ENCODE measurements at regions not wholly inside any gene's neighbourhood (a gene's known extent, or its start where the extent isn't known, plus 50 kb on each side); places are given as distances from the start of the nearest gene placed in this dataset.
"Not testable (repeated sequence)": the region's sequence is repeated elsewhere in the genome, so short reads cannot be mapped to it uniquely, and the experiment has no call there.

DNA sequence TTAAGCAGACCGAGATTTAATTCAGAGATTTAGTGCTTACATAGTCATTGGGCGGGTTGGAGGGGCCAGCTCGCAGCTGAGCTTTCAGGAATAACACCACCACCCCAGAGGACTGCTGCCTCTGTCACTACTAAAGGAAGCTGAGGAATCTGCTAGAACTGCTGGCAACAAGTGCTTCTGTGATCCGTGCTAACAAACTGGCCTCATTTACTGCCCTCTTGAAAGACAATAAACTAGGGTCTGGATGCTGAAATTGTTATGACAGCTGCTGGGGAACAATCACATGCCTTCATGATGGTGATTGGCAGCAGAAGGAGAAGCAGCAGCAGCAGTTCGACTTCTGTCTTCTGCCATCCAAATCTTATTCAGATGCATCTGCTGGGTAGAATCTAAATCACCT, 285.5 kb upstream of the TAC1 start:
- no peak for TF ChIP-seq CTCF (conservative IDR thresholded peaks at IDR 0.05)

DNA sequence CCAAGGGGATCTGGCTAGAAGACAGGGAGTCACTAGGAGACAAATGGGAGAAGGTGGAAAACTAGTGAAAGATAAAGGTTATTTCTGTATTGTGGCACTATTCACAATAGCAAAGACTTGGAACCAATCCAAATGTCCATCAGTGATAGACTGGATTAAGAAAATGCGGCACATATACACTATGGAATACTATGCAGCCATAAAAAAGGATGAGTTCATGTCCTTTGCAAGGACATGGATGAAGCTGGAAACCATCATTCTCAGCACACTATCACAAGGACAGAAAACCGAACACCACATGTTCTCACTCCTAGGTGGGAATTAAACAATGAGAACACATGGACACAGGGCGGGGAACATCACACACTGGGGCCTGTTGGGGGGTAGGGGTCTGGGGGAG, 282.4 kb upstream of the TAC1 start:
- H3K27me3 Mint-ChIP-seq (ENCODE audit: low read depth); H3K9ac ChIP-seq (ENCODE audit: extremely low read depth, insufficient read length, low read length); H2BK12ac ChIP-seq (ENCODE audit: insufficient read length, low read depth, low read length); H3K27ac ChIP-seq (ENCODE audit: insufficient read length, low read depth, low read length); H3K9me3 ChIP-seq (ENCODE audit: control insufficient read depth, low read depth, low read length); H3K4me3 Mint-ChIP-seq; H3K23ac ChIP-seq (ENCODE audit: insufficient read length, low read depth, low read length); H3K4me1 ChIP-seq (ENCODE audit: insufficient read depth, low read length); H3K79me2 ChIP-seq (ENCODE audit: insufficient read depth, low read length); H3K27ac Mint-ChIP-seq; H3K14ac ChIP-seq (ENCODE audit: insufficient read depth, low read length); H3K4me2 ChIP-seq (ENCODE audit: insufficient read depth, insufficient read length, low read length); H2AK5ac ChIP-seq (ENCODE audit: insufficient read length, low read length); DNase-seq; H3K18ac ChIP-seq (ENCODE audit: insufficient read length, low read depth, low read length); H4K91ac ChIP-seq (ENCODE audit: insufficient read length, low read depth, low read length); H3K4me1 Mint-ChIP-seq; H4K8ac ChIP-seq (replicated peaks; ENCODE audit: insufficient read length, low read depth, low read length); H2BK120ac ChIP-seq (ENCODE audit: low read depth, low read length, poor library complexity, severe bottlenecking); H3K4ac ChIP-seq (ENCODE audit: low read depth, low read length); H2BK15ac ChIP-seq (ENCODE audit: low read depth, low read length); H3T11ph ChIP-seq (ENCODE audit: low read length); H3K79me1 ChIP-seq (ENCODE audit: insufficient read depth, low read depth, low read length, poor library complexity, severe bottlenecking); H4K5ac ChIP-seq (ENCODE audit: insufficient read length, low read depth, low read length); H3K36me3 Mint-ChIP-seq (ENCODE audit: insufficient read depth in 1 of 3, low read depth in 3 of 3); H3K56ac ChIP-seq (ENCODE audit: insufficient read length, low read depth, low read length); H3K23me2 ChIP-seq (ENCODE audit: insufficient read length, low read depth, low read length, poor library complexity, severe bottlenecking); H2AFZ ChIP-seq (ENCODE audit: low read length); H2BK5ac ChIP-seq (ENCODE audit: insufficient read length, low read length); H4K20me1 ChIP-seq (ENCODE audit: control insufficient read depth, insufficient read depth, insufficient read length); H2BK20ac ChIP-seq (ENCODE audit: low read depth, low read length, poor library complexity, severe bottlenecking); H3K27me3 ChIP-seq (ENCODE audit: insufficient read depth, low read length): not testable (repeated sequence)
- WGBS (ENCODE audit: extremely low coverage, insufficient read length, low lambda C conversion rate) = no CpG with 5 or more reads among the region's 3 CpGs
- peaks cover 8 to 11% of the 10 kb centered on the region in 2 experiments for H3K9me3 Mint-ChIP-seq

More for the DNA sequence above, 285.5 kb upstream of the TAC1 start:
- Histone ChIP-seq H3K4me1 (ENCODE audit: insufficient read depth, low read length) (no peaks in the 10 kb centered on the region), H2AK5ac (ENCODE audit: insufficient read length, low read length) (no peak overlapping the region), H3K14ac (ENCODE audit: insufficient read depth, low read length) (no peak overlapping the region), H2AFZ (ENCODE audit: low read length) (no peak overlapping the region), H3K27ac (ENCODE audit: insufficient read length, low read depth, low read length) (no peak overlapping the region), H3K18ac (ENCODE audit: insufficient read length, low read depth, low read length) (no peak overlapping the region), H4K8ac (replicated peaks; ENCODE audit: insufficient read length, low read depth, low read length) (no peak overlapping the region), H3K4me2 (ENCODE audit: insufficient read depth, insufficient read length, low read length) (no peak overlapping the region), H2BK15ac (ENCODE audit: low read depth, low read length) (no peak overlapping the region), H3K4ac (ENCODE audit: low read depth, low read length) (no peak overlapping the region), H3K27me3 (ENCODE audit: insufficient read depth, low read length) (no peaks in the 10 kb centered on the region), H4K91ac (ENCODE audit: insufficient read length, low read depth, low read length) (no peak overlapping the region), H3T11ph (ENCODE audit: low read length) (no peak overlapping the region), H3K9ac (ENCODE audit: extremely low read depth, insufficient read length, low read length) (no peak overlapping the region), H3K9me3 (ENCODE audit: control insufficient read depth, low read depth, low read length) (no peaks in the 10 kb centered on the region), H3K79me2 (ENCODE audit: insufficient read depth, low read length) (no peaks in the 10 kb centered on the region), H3K23ac (ENCODE audit: insufficient read length, low read depth, low read length) (no peak overlapping the region), H3K79me1 (ENCODE audit: insufficient read depth, low read depth, low read length, poor library complexity, severe bottlenecking) (no peaks in the 10 kb centered on the region), H3K23me2 (ENCODE audit: insufficient read length, low read depth, low read length, poor library complexity, severe bottlenecking) (no peaks in the 10 kb centered on the region), H2BK20ac (ENCODE audit: low read depth, low read length, poor library complexity, severe bottlenecking) (no peak overlapping the region), H2BK12ac (ENCODE audit: insufficient read length, low read depth, low read length) (no peak overlapping the region), H3K56ac (ENCODE audit: insufficient read length, low read depth, low read length) (no peak overlapping the region), H4K5ac (ENCODE audit: insufficient read length, low read depth, low read length) (no peak overlapping the region), H2BK5ac (ENCODE audit: insufficient read length, low read length) (no peak overlapping the region), H4K20me1 (ENCODE audit: control insufficient read depth, insufficient read depth, insufficient read length) (no peaks in the 10 kb centered on the region), H2BK120ac (ENCODE audit: low read depth, low read length, poor library complexity, severe bottlenecking) (no peak overlapping the region)
- Mint-ChIP-seq H3K4me3 (no peak overlapping the region), H3K4me1 (no peaks in the 10 kb centered on the region), H3K36me3 (ENCODE audit: insufficient read depth in 1 of 3, low read depth in 3 of 3) (peaks cover 2 to 13% (median 4%) of the 10 kb centered on the region in 3 experiments; a peak in 6 of 7 replicates), H3K27me3 (ENCODE audit: low read depth) (peaks cover 3% of the 10 kb centered on the region; the same call in 1 of the 2 replicates), H3K27ac (no peak overlapping the region), H3K9me3 (peaks cover 21 to 22% of the 10 kb centered on the region in 2 experiments)
- DNase-seq = no peak
- WGBS (ENCODE audit: extremely low coverage, insufficient read length, low lambda C conversion rate) = no CpG with 5 or more reads among the region's 5 CpGs
